ENCODE measurements at regions not wholly inside any gene's neighbourhood (a gene's known extent, or its start where the extent isn't known, plus 50 kb on each side); places are given as distances from the start of the nearest gene placed in this dataset.

GRCh38 chr1:29975036-29975694 lies 738.8 kb downstream of the PTPRU start:
- DNase-seq (ENCODE audit: low read depth in 2 of 3, low spot score in 2 of 3), result peak in 1 of 3 donors; percentile 20

GRCh38 chr1:29974316-29974724 lies 738.0 kb downstream of the PTPRU start:
- DNase-seq (ENCODE audit: low read depth in 2 of 3, low spot score in 2 of 3), result no peak

GRCh38 chr1:29973406-29973805 lies 737.1 kb downstream of the PTPRU start:
- no peak for DNase-seq (ENCODE audit: low read depth in 2 of 3, low spot score in 2 of 3)

GRCh38 chr1:29972421-29973053 lies 736.2 kb downstream of the PTPRU start:
- DNase-seq (ENCODE audit: low read depth in 2 of 3, low spot score in 2 of 3), result no peak

- DNase-seq (ENCODE audit: low read depth in 2 of 3, low spot score in 2 of 3), result no peak
Observed at GRCh38 chr1:29971703-29972102, 735.4 kb downstream of the PTPRU start.

DNA sequence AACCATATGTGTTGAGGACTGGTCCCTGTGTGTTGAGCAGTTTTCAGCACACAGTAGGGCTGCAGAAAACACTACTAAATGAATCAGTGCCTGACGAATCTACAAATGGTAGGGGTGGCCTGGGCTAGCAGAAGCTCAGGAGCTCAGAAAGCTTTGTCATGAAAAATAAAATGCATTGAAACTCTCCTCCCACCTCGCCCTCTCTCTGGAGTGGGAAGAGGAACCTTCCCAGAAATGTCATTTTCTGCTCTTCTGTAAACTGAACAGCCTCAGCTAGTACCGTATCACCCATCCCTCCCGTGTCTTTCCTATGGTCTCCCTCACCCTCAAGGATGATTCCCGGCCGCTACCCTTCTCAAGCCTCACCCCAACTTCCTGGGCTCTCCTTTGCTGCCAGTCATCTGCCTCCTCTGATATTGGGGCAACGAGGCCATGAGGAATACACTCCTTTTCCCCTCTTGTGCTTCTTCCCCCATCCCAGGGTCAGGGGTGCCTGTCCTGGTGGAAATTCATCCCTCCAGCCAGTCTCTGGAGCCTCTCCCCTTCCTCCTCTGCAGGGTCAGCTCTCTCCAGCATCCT lies 734.5 kb downstream of the PTPRU start:
- no peak for DNase-seq (ENCODE audit: low read depth in 2 of 3, low spot score in 2 of 3)

GRCh38 chr1:29969576-29969975 lies 733.3 kb downstream of the PTPRU start:
- no peak for DNase-seq (ENCODE audit: low read depth in 2 of 3, low spot score in 2 of 3)

GRCh38 chr1:29967261-29967660 lies 730.9 kb downstream of the PTPRU start:
- DNase-seq (ENCODE audit: low read depth in 2 of 3, low spot score in 2 of 3), result no peak

GRCh38 chr1:29966526-29967045 lies 730.3 kb downstream of the PTPRU start:
- DNase-seq (ENCODE audit: low read depth in 2 of 3, low spot score in 2 of 3), result no peak

GRCh38 chr1:29964718-29965533 lies 728.6 kb downstream of the PTPRU start:
- DNase-seq (ENCODE audit: low read depth in 2 of 3, low spot score in 2 of 3), result no peak

GRCh38 chr1:29963946-29964345 lies 727.6 kb downstream of the PTPRU start:
- no peak for DNase-seq (ENCODE audit: low read depth in 2 of 3, low spot score in 2 of 3)

DNA sequence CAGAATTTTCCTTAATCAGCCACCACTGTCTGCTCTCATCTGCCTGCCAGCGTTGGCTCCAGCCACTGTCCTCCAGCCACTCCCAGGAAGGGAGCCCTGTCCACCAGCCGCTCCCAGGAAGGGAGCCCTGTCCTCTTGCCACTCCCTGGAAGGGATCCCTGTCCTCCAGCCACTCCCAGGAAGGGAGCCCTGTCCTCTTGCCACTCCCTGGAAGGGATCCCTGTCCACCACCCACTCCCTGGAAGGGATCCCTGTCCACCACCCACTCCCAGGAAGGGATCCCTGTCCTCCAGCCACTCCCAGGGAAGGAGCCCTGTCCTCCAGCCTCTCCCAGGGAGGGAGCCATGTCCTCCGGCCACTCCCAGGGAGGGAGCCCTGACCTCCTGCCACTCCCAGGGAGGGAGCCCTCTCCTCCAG lies 726.5 kb downstream of the PTPRU start:
- no peak for DNase-seq (ENCODE audit: low read depth in 2 of 3, low spot score in 2 of 3)

GRCh38 chr1:29962336-29962735 lies 726.0 kb downstream of the PTPRU start:
- no peak for DNase-seq (ENCODE audit: low read depth in 2 of 3, low spot score in 2 of 3)

- DNase-seq (ENCODE audit: low read depth in 2 of 3, low spot score in 2 of 3), result no peak
Observed at GRCh38 chr1:29961293-29962059, 725.2 kb downstream of the PTPRU start.

DNA sequence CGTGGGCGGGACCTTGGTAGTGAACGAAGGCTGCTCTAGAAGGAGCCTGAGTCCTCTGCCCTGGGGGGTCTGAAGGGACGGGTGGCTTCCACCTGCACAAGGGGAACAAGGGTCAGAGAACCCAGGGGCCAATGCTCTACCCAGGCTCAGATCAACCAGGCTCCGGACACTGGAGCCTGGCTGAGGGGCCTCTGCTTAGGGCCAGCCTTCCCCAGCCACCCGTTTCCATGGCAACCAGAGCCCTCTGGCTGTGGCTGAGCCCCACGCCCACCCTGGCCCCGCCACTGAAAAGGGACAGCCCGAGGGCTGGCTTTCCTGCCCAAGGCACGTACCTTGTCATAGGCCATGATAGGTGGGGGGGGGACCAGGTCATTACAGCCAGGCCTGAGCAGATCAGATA lies 724.6 kb downstream of the PTPRU start:
- no peak for DNase-seq (ENCODE audit: low read depth in 2 of 3, low spot score in 2 of 3)

DNA sequence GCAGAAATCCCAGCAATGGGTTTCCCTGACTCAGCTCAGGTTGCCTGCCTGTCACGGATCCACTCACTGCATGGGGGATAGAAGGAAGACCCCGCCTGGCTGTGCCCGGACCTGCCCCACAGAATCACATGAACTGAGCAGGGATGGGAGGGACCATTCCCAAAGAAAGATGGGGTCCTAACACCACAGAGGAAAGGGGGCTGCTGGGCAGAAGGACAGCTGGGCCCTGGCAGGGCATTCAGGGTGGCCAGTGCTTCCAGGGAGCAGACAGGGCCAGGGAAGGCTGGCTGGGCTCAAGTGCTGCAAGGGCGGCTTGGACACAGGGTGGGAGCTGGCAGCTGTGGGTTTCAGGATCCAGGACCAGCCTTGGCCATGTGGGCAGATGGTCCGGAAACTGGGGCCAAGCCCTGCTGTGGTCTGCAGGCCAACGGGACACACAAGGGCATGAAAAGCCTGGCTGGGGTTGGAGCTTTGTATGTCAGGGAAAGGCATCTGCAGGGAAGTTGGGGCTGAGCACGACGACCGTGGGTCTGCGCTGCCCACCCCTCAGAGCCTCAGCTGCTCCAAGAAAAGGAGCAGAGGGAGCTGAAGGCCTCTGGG lies 723.9 kb downstream of the PTPRU start:
- no peak for DNase-seq (ENCODE audit: low read depth in 2 of 3, low spot score in 2 of 3)

DNA sequence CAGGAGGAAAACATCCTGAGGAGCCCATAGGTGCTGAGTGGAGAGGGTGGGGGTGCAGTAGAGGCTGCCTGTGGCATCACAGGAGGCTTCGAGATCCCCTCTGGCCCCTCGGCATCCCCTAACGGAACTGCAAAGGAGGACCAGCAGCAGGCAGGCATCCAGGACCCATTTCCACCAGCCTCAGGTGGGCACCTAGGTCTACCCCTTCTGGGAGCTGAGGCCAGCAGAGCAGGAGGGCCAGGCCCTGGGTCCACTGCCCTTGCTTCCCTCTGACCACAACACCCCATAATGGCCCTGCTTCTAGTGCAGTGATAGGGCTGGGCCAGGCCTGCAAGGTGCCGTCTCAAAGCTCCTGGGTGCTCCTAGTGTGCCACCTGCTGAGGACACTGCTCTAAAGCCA lies 723.0 kb downstream of the PTPRU start:
- DNase-seq (ENCODE audit: low read depth in 2 of 3, low spot score in 2 of 3), result no peak

DNA sequence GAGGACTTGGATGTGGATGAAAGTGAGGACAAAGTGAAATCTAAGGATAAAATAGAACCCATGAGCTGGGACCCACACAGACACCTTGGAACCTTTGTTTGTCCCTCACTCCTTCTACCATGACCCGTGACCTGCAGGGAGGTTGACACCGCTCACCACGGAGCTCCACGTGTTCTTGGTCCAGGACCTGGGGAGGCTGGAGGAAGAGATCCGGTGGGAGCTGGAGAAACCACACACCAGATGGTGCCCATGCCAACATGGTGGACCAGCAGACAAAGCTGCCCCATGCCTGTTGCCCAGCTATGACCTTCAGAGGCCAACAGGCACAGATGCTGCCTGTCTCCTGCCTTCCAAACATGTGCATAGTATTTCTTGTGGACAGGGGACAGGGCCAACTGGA lies 721.9 kb downstream of the PTPRU start:
- DNase-seq (ENCODE audit: low read depth in 2 of 3, low spot score in 2 of 3), result no peak

GRCh38 chr1:29956349-29957030 lies 720.2 kb downstream of the PTPRU start:
- DNase-seq (ENCODE audit: low read depth in 2 of 3, low spot score in 2 of 3), result no peak
